ENCODE measurements at regions not wholly inside any gene's neighbourhood (a gene's known extent, or its start where the extent isn't known, plus 50 kb on each side); places are given as distances from the start of the nearest gene placed in this dataset.

GRCh38 chr17:49908782-49909714, 59.9 kb upstream of the DLX4 start:
- no peak overlapping the region for H3K9ac ChIP-seq (ENCODE audit: low read depth in 1 of 2, low read length in 2 of 2)
- H3K9me3 ChIP-seq (ENCODE audit: control insufficient read depth in 1 of 2, low read length in 2 of 2), result no peaks in the 10 kb centered on the region
- no peak overlapping the region for H3K27ac ChIP-seq (ENCODE audit: low read depth, low read length)
- H3K36me3 ChIP-seq (ENCODE audit: control insufficient read depth in 1 of 2, insufficient read depth in 2 of 2, low read length in 2 of 2), result no peaks in the 10 kb centered on the region
- no peak overlapping the region for H3K4me3 ChIP-seq (ENCODE audit: low read depth in 1 of 2, low read length in 2 of 2)
- peaks cover 70 to 76% of the 10 kb centered on the region in 2 donors for H3K27me3 ChIP-seq (ENCODE audit: control insufficient read depth in 1 of 2, insufficient read depth in 2 of 2, low read length in 2 of 2)
- no peaks in the 10 kb centered on the region for H3K4me1 ChIP-seq (ENCODE audit: control insufficient read depth in 1 of 2, insufficient read depth in 2 of 2, low read length in 2 of 2)

- H3K4me1 ChIP-seq (ENCODE audit: control insufficient read depth in 1 of 2, insufficient read depth in 2 of 2, low read length in 2 of 2), result no peaks in the 10 kb centered on the region
- no peaks in the 10 kb centered on the region for H3K36me3 ChIP-seq (ENCODE audit: control insufficient read depth in 1 of 2, insufficient read depth in 2 of 2, low read length in 2 of 2)
- H3K27me3 ChIP-seq (ENCODE audit: control insufficient read depth in 1 of 2, insufficient read depth in 2 of 2, low read length in 2 of 2), result peaks cover 65 to 66% of the 10 kb centered on the region in 2 donors
- H3K9ac ChIP-seq (ENCODE audit: low read depth in 1 of 2, low read length in 2 of 2), result no peak overlapping the region
- no peak overlapping the region for H3K27ac ChIP-seq (ENCODE audit: low read depth, low read length)
- no peak overlapping the region for H3K4me3 ChIP-seq (ENCODE audit: low read depth in 1 of 2, low read length in 2 of 2)
- no peaks in the 10 kb centered on the region for H3K9me3 ChIP-seq (ENCODE audit: control insufficient read depth in 1 of 2, low read length in 2 of 2)
Measured at GRCh38 chr17:49910094-49910857, 58.7 kb upstream of the DLX4 start.

- H3K36me3 ChIP-seq (ENCODE audit: control insufficient read depth in 1 of 2, insufficient read depth in 2 of 2, low read length in 2 of 2), result no peaks in the 10 kb centered on the region
- H3K4me3 ChIP-seq (ENCODE audit: low read depth in 1 of 2, low read length in 2 of 2), result no peak overlapping the region
- H3K27ac ChIP-seq (ENCODE audit: low read depth, low read length), result no peak overlapping the region
- H3K9ac ChIP-seq (ENCODE audit: low read depth in 1 of 2, low read length in 2 of 2), result no peak overlapping the region
- H3K4me1 ChIP-seq (ENCODE audit: control insufficient read depth in 1 of 2, insufficient read depth in 2 of 2, low read length in 2 of 2), result no peaks in the 10 kb centered on the region
- H3K9me3 ChIP-seq (ENCODE audit: control insufficient read depth in 1 of 2, low read length in 2 of 2), result no peaks in the 10 kb centered on the region
- H3K27me3 ChIP-seq (ENCODE audit: control insufficient read depth in 1 of 2, insufficient read depth in 2 of 2, low read length in 2 of 2), result peaks cover 60 to 66% of the 10 kb centered on the region in 2 donors
Measured at GRCh38 chr17:49910858-49911204, 58.2 kb upstream of the DLX4 start.

DNA sequence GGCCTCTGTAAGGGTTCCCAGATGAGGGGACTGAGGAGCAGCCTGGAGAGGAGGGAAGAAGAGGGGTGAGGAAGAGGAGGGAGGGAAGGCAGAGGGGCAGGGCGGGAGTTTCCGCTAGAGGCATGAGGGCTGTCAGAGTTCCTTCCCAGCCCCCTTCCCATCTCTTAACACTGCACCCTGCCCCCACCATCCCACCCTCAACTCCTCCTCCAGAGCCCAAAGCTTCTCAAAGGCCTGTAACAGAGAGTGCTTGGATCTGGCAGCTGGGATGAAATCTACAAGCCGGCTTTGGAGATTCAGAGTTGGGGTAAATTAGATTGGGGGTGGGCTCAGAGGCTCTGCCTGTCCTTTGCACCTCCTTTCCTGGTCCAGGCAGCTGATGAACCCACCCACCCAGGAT, 57.3 kb upstream of the DLX4 start:
- no peak overlapping the region for H3K4me3 ChIP-seq (ENCODE audit: low read depth in 1 of 2, low read length in 2 of 2)
- H3K9ac ChIP-seq (ENCODE audit: low read depth in 1 of 2, low read length in 2 of 2), result no peak overlapping the region
- no peaks in the 10 kb centered on the region for H3K9me3 ChIP-seq (ENCODE audit: control insufficient read depth in 1 of 2, low read length in 2 of 2)
- H3K27me3 ChIP-seq (ENCODE audit: control insufficient read depth in 1 of 2, insufficient read depth in 2 of 2, low read length in 2 of 2), result peaks cover 58 to 67% of the 10 kb centered on the region in 2 donors
- no peaks in the 10 kb centered on the region for H3K4me1 ChIP-seq (ENCODE audit: control insufficient read depth in 1 of 2, insufficient read depth in 2 of 2, low read length in 2 of 2)
- no peak overlapping the region for H3K27ac ChIP-seq (ENCODE audit: low read depth, low read length)
- no peaks in the 10 kb centered on the region for H3K36me3 ChIP-seq (ENCODE audit: control insufficient read depth in 1 of 2, insufficient read depth in 2 of 2, low read length in 2 of 2)

- no peaks in the 10 kb centered on the region for H3K9me3 ChIP-seq (ENCODE audit: control insufficient read depth in 1 of 2, low read length in 2 of 2)
- H3K9ac ChIP-seq (ENCODE audit: low read depth in 1 of 2, low read length in 2 of 2), result no peak overlapping the region
- no peaks in the 10 kb centered on the region for H3K36me3 ChIP-seq (ENCODE audit: control insufficient read depth in 1 of 2, insufficient read depth in 2 of 2, low read length in 2 of 2)
- H3K27me3 ChIP-seq (ENCODE audit: control insufficient read depth in 1 of 2, insufficient read depth in 2 of 2, low read length in 2 of 2), result peaks cover 44 to 58% of the 10 kb centered on the region in 2 donors
- H3K27ac ChIP-seq (ENCODE audit: low read depth, low read length), result no peak overlapping the region
- no peaks in the 10 kb centered on the region for H3K4me1 ChIP-seq (ENCODE audit: control insufficient read depth in 1 of 2, insufficient read depth in 2 of 2, low read length in 2 of 2)
- H3K4me3 ChIP-seq (ENCODE audit: low read depth in 1 of 2, low read length in 2 of 2), result no peak overlapping the region
Measured at GRCh38 chr17:49913226-49914095, 55.5 kb upstream of the DLX4 start.

GRCh38 chr17:49914096-49914490, 54.9 kb upstream of the DLX4 start:
- Histone ChIP-seq H3K4me1 (ENCODE audit: control insufficient read depth in 1 of 2, insufficient read depth in 2 of 2, low read length in 2 of 2) (no peaks in the 10 kb centered on the region), H3K9me3 (ENCODE audit: control insufficient read depth in 1 of 2, low read length in 2 of 2) (no peaks in the 10 kb centered on the region), H3K27ac (ENCODE audit: low read depth, low read length) (no peak overlapping the region), H3K4me3 (ENCODE audit: low read depth in 1 of 2, low read length in 2 of 2) (no peak overlapping the region), H3K36me3 (ENCODE audit: control insufficient read depth in 1 of 2, insufficient read depth in 2 of 2, low read length in 2 of 2) (no peaks in the 10 kb centered on the region), H3K9ac (ENCODE audit: low read depth in 1 of 2, low read length in 2 of 2) (no peak overlapping the region), H3K27me3 (ENCODE audit: control insufficient read depth in 1 of 2, insufficient read depth in 2 of 2, low read length in 2 of 2) (peaks cover 38 to 51% of the 10 kb centered on the region in 2 donors)

- H3K9ac ChIP-seq (ENCODE audit: low read depth in 1 of 2, low read length in 2 of 2), result no peak overlapping the region
- H3K9me3 ChIP-seq (ENCODE audit: control insufficient read depth in 1 of 2, low read length in 2 of 2), result no peaks in the 10 kb centered on the region
- peaks cover 32 to 46% of the 10 kb centered on the region in 2 donors for H3K27me3 ChIP-seq (ENCODE audit: control insufficient read depth in 1 of 2, insufficient read depth in 2 of 2, low read length in 2 of 2)
- H3K4me3 ChIP-seq (ENCODE audit: low read depth in 1 of 2, low read length in 2 of 2), result no peak overlapping the region
- no peaks in the 10 kb centered on the region for H3K36me3 ChIP-seq (ENCODE audit: control insufficient read depth in 1 of 2, insufficient read depth in 2 of 2, low read length in 2 of 2)
- H3K27ac ChIP-seq (ENCODE audit: low read depth, low read length), result no peak overlapping the region
- H3K4me1 ChIP-seq (ENCODE audit: control insufficient read depth in 1 of 2, insufficient read depth in 2 of 2, low read length in 2 of 2), result no peaks in the 10 kb centered on the region
Measured at GRCh38 chr17:49914664-49915063, 54.3 kb upstream of the DLX4 start.

GRCh38 chr17:49915260-49915659, 53.7 kb upstream of the DLX4 start:
- no peaks in the 10 kb centered on the region for H3K36me3 ChIP-seq (ENCODE audit: control insufficient read depth in 1 of 2, insufficient read depth in 2 of 2, low read length in 2 of 2)
- H3K4me3 ChIP-seq (ENCODE audit: low read depth in 1 of 2, low read length in 2 of 2), result no peak overlapping the region
- no peaks in the 10 kb centered on the region for H3K9me3 ChIP-seq (ENCODE audit: control insufficient read depth in 1 of 2, low read length in 2 of 2)
- H3K9ac ChIP-seq (ENCODE audit: low read depth in 1 of 2, low read length in 2 of 2), result no peak overlapping the region
- H3K27me3 ChIP-seq (ENCODE audit: control insufficient read depth in 1 of 2, insufficient read depth in 2 of 2, low read length in 2 of 2), result peaks cover 26 to 42% of the 10 kb centered on the region in 2 donors
- no peaks in the 10 kb centered on the region for H3K4me1 ChIP-seq (ENCODE audit: control insufficient read depth in 1 of 2, insufficient read depth in 2 of 2, low read length in 2 of 2)
- H3K27ac ChIP-seq (ENCODE audit: low read depth, low read length), result no peak overlapping the region

- no peak overlapping the region for H3K27ac ChIP-seq (ENCODE audit: low read depth, low read length)
- no peak overlapping the region for H3K9ac ChIP-seq (ENCODE audit: low read depth in 1 of 2, low read length in 2 of 2)
- H3K4me3 ChIP-seq (ENCODE audit: low read depth in 1 of 2, low read length in 2 of 2), result no peak overlapping the region
- H3K9me3 ChIP-seq (ENCODE audit: control insufficient read depth in 1 of 2, low read length in 2 of 2), result no peaks in the 10 kb centered on the region
- peaks cover 22 to 38% of the 10 kb centered on the region in 2 donors for H3K27me3 ChIP-seq (ENCODE audit: control insufficient read depth in 1 of 2, insufficient read depth in 2 of 2, low read length in 2 of 2)
- H3K4me1 ChIP-seq (ENCODE audit: control insufficient read depth in 1 of 2, insufficient read depth in 2 of 2, low read length in 2 of 2), result no peaks in the 10 kb centered on the region
- H3K36me3 ChIP-seq (ENCODE audit: control insufficient read depth in 1 of 2, insufficient read depth in 2 of 2, low read length in 2 of 2), result no peaks in the 10 kb centered on the region
Measured at GRCh38 chr17:49915670-49916069, 53.3 kb upstream of the DLX4 start.
